Trophoblast cell (in vitro differentiated cells and primary cell): ENCODE measurements at regions not wholly inside any gene's neighbourhood (a gene's known extent, or its start where the extent isn't known, plus 50 kb on each side); places are given as distances from the start of the nearest gene placed in this dataset.

Source experiments
- DNase-seq, 2 donors: peaks; one replicate each; pipeline ENCODE4 v3.0.0-alpha.2; 2016
- H2AFZ ChIP-seq: 2 replicates; pipeline ENCODE4 v1.6.1; 2013; ENCODE audit warnings: low read length, moderate library complexity, mild to moderate bottlenecking; ENCODE audit not compliant: insufficient read depth, poor library complexity
- H2AK5ac ChIP-seq: 2 replicates; pipeline ENCODE4 v1.6.1; 2013; ENCODE audit warnings: mild to moderate bottlenecking, low read length
- H2BK120ac ChIP-seq: 2 replicates; pipeline ENCODE4 v1.6.1; 2013; ENCODE audit warnings: low read length, mild to moderate bottlenecking, moderate library complexity; ENCODE audit not compliant: insufficient read depth, poor library complexity
- H2BK12ac ChIP-seq: 2 replicates; pipeline ENCODE4 v1.6.1; 2013; ENCODE audit warnings: mild to moderate bottlenecking, low read length, moderate library complexity
- H2BK5ac ChIP-seq: 2 replicates; pipeline ENCODE4 v1.6.1; 2013; ENCODE audit warnings: low read length, low read depth, moderate library complexity, mild to moderate bottlenecking; ENCODE audit not compliant: poor library complexity
- H3K14ac ChIP-seq: 2 replicates; pipeline ENCODE4 v1.6.1; 2013; ENCODE audit warnings: mild to moderate bottlenecking, low read length
- H3K18ac ChIP-seq: 2 replicates; pipeline ENCODE4 v1.6.1; 2013; ENCODE audit warnings: mild to moderate bottlenecking, low read length
- H3K23ac ChIP-seq: 2 replicates; pipeline ENCODE4 v1.6.1; 2013; ENCODE audit warnings: low read length
- H3K27ac ChIP-seq: 2 replicates; pipeline ENCODE4 v1.5.1; 2013; ENCODE audit warnings: low read depth, mild to moderate bottlenecking, inconsistent platforms, low read length, moderate library complexity
- H3K27me3 ChIP-seq: 2 replicates; pipeline ENCODE4 v1.6.1; 2013; ENCODE audit warnings: inconsistent platforms, mild to moderate bottlenecking, low read length, moderate library complexity; ENCODE audit not compliant: insufficient read depth
- H3K36me3 ChIP-seq, 2 experiments: 1 replicate in 1 of 2; 2 replicates in 1 of 2; pipeline ENCODE4 v1.6.1; 2013; ENCODE audit warnings: low read length in 2 of 2, mild to moderate bottlenecking in 2 of 2, moderate library complexity in 1 of 2; ENCODE audit not compliant: insufficient read depth in 2 of 2, control insufficient read depth in 1 of 2
- H3K4ac ChIP-seq: 2 replicates; pipeline ENCODE4 v1.6.1; 2013; ENCODE audit warnings: low read depth, mild to moderate bottlenecking, low read length, moderate library complexity
- H3K4me1 ChIP-seq, 2 experiments: 1 replicate in 1 of 2; 2 replicates in 1 of 2; pipeline ENCODE4 v1.6.1; 2013; ENCODE audit warnings: low read length in 2 of 2, mild to moderate bottlenecking in 2 of 2, moderate library complexity in 1 of 2; ENCODE audit not compliant: insufficient read depth in 2 of 2, control insufficient read depth in 1 of 2
- H3K4me2 ChIP-seq: 2 replicates; pipeline ENCODE4 v1.6.1; 2013; ENCODE audit warnings: inconsistent platforms, mild to moderate bottlenecking, low read length, moderate library complexity
- H3K4me3 ChIP-seq: 2 replicates; pipeline ENCODE4 v1.5.1; 2013; ENCODE audit warnings: mild to moderate bottlenecking, low read depth, low read length, inconsistent platforms
- H3K79me1 ChIP-seq: one replicate; pipeline ENCODE4 v1.6.1; 2013; ENCODE audit warnings: low read length
- H3K79me2 ChIP-seq: 2 replicates; pipeline ENCODE4 v1.6.1; 2013; ENCODE audit warnings: low read length, mild to moderate bottlenecking; ENCODE audit not compliant: control insufficient read depth, insufficient read depth, poor library complexity
- H3K9ac ChIP-seq: 2 replicates; pipeline ENCODE4 v1.6.1; 2013; ENCODE audit warnings: mild to moderate bottlenecking, low read length
- H3K9me3 ChIP-seq: 2 replicates; pipeline ENCODE4 v1.6.1; 2013; ENCODE audit warnings: low read depth, mild to moderate bottlenecking, control low read depth, inconsistent platforms, low read length; ENCODE audit not compliant: insufficient read depth
- H4K12ac ChIP-seq: 2 replicates; pipeline ENCODE4 v1.6.1; 2013; ENCODE audit warnings: low read depth, mild to moderate bottlenecking, low read length, moderate library complexity
- H4K8ac ChIP-seq: 2 replicates; pipeline ENCODE4 v1.6.1; 2013; ENCODE audit warnings: low read depth, mild to moderate bottlenecking, low read length, moderate library complexity
- H4K91ac ChIP-seq: one replicate; pipeline ENCODE4 v1.6.1; 2013; ENCODE audit warnings: low read depth, mild to moderate bottlenecking, low read length, moderate library complexity
- WGBS: extraction: QIAGEN DNeasy Blood & Tissue Kit; methylation state at CpG from one replicate; pipeline ENCODE4 v1.1.7; 2013; ENCODE audit warnings: missing lambda C conversion rate; ENCODE audit not compliant: insufficient read length, insufficient coverage; ENCODE audit errors: extremely low coverage; 5-methylcytosine and 5-hydroxymethylcytosine counted together

DNA sequence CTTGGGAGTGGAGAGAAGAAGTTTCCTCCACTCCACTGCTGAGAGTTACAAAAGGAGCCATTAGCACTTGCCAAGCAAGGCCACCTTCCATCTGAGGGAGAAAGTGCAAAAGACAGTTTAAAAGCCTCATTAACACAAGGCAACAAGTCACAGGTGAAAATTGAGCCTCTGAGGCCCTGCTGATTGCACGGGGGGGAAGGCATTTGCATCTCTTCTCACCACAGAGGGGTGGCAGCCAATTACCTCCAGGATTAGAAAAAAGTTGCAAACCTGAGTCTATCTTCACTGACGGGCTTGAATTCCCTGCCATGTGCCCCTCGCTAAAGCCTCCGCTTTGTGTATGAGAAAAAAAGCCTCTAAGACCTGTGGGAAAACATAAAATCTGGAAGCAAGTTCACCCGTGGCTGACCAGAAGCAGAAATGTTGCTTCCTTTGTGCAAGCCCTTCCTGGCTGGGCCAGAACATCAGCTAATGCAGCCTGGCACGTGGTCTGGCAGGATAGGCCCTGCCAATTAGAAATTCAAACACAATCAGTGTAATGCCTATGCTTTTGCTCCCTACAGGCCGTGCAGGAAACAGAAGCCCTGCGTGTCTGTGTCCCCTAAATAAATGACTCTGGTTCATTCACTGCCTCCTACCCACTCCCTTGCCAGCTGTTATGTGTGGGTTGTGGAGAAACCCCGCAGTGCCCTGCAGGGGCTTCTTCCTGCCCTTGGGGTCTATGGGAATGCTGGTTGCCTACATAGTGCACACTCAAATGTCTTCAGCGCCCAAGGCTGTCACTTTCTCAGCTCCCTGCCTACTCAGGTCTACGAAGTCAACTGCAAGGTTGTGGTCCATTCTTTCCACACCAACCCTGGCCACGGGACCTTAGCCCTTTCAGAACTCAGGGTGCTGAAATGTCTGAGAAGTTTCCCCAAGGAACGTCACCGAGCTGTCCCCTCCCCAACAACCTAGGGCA is 150.2 kb downstream of the UQCRFS1 start:
- Histone ChIP-seq H3K14ac (no peak overlapping the region), H4K8ac (no peak overlapping the region), H3K18ac (no peak overlapping the region), H3K23ac (no peak overlapping the region), H3K4ac (no peak overlapping the region), H3K4me2 (no peak overlapping the region), H2BK120ac (no peak overlapping the region), H3K4me1 (peaks cover 3 to 9% of the 10 kb centered on the region in 2 experiments), H2AFZ (no peak overlapping the region), H3K9me3 (no peaks in the 10 kb centered on the region), H2AK5ac (no peak overlapping the region), H4K91ac (no peak overlapping the region), H3K27ac (no peak overlapping the region), H2BK5ac (no peak overlapping the region), H4K12ac (no peak overlapping the region), H3K9ac (no peak overlapping the region), H3K79me1 (no peaks in the 10 kb centered on the region), H2BK12ac (no peak overlapping the region), H3K79me2 (no peaks in the 10 kb centered on the region), H3K27me3 (no peaks in the 10 kb centered on the region), H3K4me3 (no peak overlapping the region), H3K36me3 (no peaks in the 10 kb centered on the region)
- DNase-seq: no peak
- no CpG with 5 or more reads among the region's 14 CpGs for WGBS

DNA sequence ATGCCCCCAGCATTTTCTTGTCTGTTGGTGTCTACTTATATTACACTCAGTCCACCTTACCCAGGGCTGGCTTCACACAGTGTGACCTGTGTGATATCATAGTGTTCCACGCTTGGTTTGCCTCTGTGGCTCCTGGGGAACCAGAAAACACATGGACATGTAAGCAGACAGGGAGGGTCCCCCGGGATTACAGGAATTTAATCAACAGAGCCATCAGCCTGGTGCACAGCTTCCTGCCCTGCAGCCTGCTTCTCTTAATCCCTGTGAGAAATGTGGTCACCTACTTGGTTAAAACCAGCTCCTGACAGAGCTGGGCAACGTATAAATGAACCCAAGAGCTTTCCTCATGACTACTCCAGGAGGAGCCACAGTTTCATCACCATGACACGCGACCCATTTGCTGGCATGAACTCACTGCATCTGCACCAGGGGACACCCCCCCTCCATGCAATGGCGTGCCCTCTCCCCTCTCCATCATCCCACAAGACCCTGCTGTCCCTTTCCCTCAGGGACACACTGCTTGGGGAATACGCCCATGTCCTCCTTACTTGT is 152.1 kb downstream of the UQCRFS1 start:
- H3K4me3 ChIP-seq: no peak overlapping the region
- WGBS: no CpG with 5 or more reads among the region's 7 CpGs
- no peaks in the 10 kb centered on the region for H3K79me2 ChIP-seq
- no peak overlapping the region for H2AFZ ChIP-seq
- no peak overlapping the region for H3K23ac ChIP-seq
- H3K4me2 ChIP-seq: no peak overlapping the region
- no peaks in the 10 kb centered on the region for H3K9me3 ChIP-seq
- H4K12ac ChIP-seq: no peak overlapping the region
- H3K4ac ChIP-seq: no peak overlapping the region
- H2BK12ac ChIP-seq: no peak overlapping the region
- H3K79me1 ChIP-seq: no peaks in the 10 kb centered on the region
- peaks cover 3 to 9% of the 10 kb centered on the region in 2 experiments for H3K4me1 ChIP-seq
- no peaks in the 10 kb centered on the region for H3K36me3 ChIP-seq
- H3K14ac ChIP-seq: no peak overlapping the region
- H2BK120ac ChIP-seq: no peak overlapping the region
- DNase-seq: no peak
- no peaks in the 10 kb centered on the region for H3K27me3 ChIP-seq
- no peak overlapping the region for H3K27ac ChIP-seq
- no peak overlapping the region for H4K91ac ChIP-seq
- H3K9ac ChIP-seq: no peak overlapping the region
- no peak overlapping the region for H2BK5ac ChIP-seq
- no peak overlapping the region for H4K8ac ChIP-seq
- H3K18ac ChIP-seq: no peak overlapping the region
- no peak overlapping the region for H2AK5ac ChIP-seq

GRCh38 chr19:29056535-29056934 is 156.4 kb downstream of the UQCRFS1 start:
- Histone ChIP-seq H2BK12ac (no peak overlapping the region), H2BK5ac (no peak overlapping the region), H3K27me3 (no peaks in the 10 kb centered on the region), H3K4me1 (peaks cover 0 to 5% of the 10 kb centered on the region in 2 experiments), H3K14ac (no peak overlapping the region), H4K8ac (no peak overlapping the region), H4K12ac (no peak overlapping the region), H3K9ac (no peak overlapping the region), H3K4ac (no peak overlapping the region), H3K36me3 (no peaks in the 10 kb centered on the region), H3K18ac (no peak overlapping the region), H4K91ac (no peak overlapping the region), H3K27ac (no peak overlapping the region), H2AK5ac (no peak overlapping the region), H2BK120ac (no peak overlapping the region), H3K4me2 (no peak overlapping the region), H2AFZ (no peak overlapping the region), H3K79me1 (no peaks in the 10 kb centered on the region), H3K79me2 (no peaks in the 10 kb centered on the region), H3K4me3 (no peak overlapping the region), H3K23ac (no peak overlapping the region), H3K9me3 (no peaks in the 10 kb centered on the region)
- no CpG with 5 or more reads among the region's 5 CpGs for WGBS
- peak in 1 of 2 donors; percentile 54 for DNase-seq

DNA sequence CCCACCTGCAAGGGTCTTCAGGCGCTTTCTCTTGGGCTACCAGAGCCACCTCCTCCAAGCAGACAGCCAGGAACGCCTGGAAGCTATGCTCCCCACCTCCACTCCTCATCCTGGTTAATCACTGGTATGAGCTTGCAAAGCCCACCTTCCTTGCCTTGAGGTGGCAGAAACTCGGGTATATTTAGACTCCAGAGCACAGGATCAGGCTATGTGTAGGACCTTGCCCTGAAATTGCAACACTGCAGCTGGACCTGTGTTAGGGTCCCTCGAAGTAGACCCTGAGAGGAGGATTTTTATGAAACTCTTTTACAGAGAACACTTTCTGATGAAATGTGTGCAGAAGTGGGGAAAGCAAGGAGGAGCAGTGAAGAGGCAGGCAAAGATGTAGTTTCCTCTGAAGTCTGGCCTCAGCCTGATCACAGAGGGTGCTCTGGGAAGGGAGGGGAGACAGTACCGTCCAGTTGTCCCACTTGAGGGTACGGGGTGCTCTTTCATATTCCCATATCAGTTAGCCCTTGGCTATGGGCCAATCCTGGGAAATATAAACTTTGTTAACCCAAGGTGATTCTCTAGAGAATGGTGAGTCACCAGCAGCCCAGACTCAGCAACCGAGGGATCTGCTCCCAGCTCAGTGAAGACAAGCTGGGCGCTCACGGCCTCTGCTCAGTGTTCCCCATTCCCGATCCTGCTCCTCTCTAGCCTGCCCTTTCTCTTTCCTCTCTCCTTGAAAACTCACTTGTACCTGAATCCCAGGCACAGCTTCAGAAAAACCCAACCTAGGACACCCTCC is 157.9 kb downstream of the UQCRFS1 start:
- no peak for DNase-seq
- no peak overlapping the region for H2AFZ ChIP-seq
- no peaks in the 10 kb centered on the region for H3K9me3 ChIP-seq
- no peak overlapping the region for H3K4me3 ChIP-seq
- no peaks in the 10 kb centered on the region for H3K79me2 ChIP-seq
- H3K4ac ChIP-seq: no peak overlapping the region
- peaks cover 0 to 3% of the 10 kb centered on the region in 2 experiments for H3K4me1 ChIP-seq
- H3K79me1 ChIP-seq: no peaks in the 10 kb centered on the region
- no peak overlapping the region for H3K4me2 ChIP-seq
- H2AK5ac ChIP-seq: no peak overlapping the region
- no peak overlapping the region for H2BK12ac ChIP-seq
- H3K36me3 ChIP-seq: no peaks in the 10 kb centered on the region
- no peak overlapping the region for H3K14ac ChIP-seq
- no peak overlapping the region for H4K91ac ChIP-seq
- H2BK5ac ChIP-seq: no peak overlapping the region
- H4K8ac ChIP-seq: no peak overlapping the region
- H3K9ac ChIP-seq: no peak overlapping the region
- WGBS: no CpG with 5 or more reads among the region's 10 CpGs
- H4K12ac ChIP-seq: no peak overlapping the region
- no peak overlapping the region for H3K23ac ChIP-seq
- no peak overlapping the region for H2BK120ac ChIP-seq
- no peak overlapping the region for H3K18ac ChIP-seq
- no peak overlapping the region for H3K27ac ChIP-seq
- H3K27me3 ChIP-seq: no peaks in the 10 kb centered on the region
